Small intestine (tissue), 7 donors: ENCODE measurements at regions not wholly inside any gene's neighbourhood (a gene's known extent, or its start where the extent isn't known, plus 50 kb on each side); places are given as distances from the start of the nearest gene placed in this dataset.

Experiments used
- DNase-seq, 2 donors: peaks; one replicate each; pipeline versions ENCODE4 v3.0.0 to v3.0.0-alpha.2; 2013
- FAIRE-seq: peaks from 2 replicates; lab custom pipeline; 2012; peaks lifted over from hg19 to GRCh38; lab: Jason Lieb, UNC
- H3K27ac ChIP-seq, 3 donors: one replicate each; pipeline ENCODE4 v1.5.1; 2013; ENCODE audit warnings: low read length in 2 of 3, mild to moderate bottlenecking in 2 of 3, control low read depth in 1 of 3, inconsistent platforms in 1 of 3, low read depth in 1 of 3, moderate library complexity in 1 of 3
- H3K27me3 ChIP-seq, 3 donors: one replicate each; pipeline ENCODE4 v1.6.1; 2013; ENCODE audit warnings: low read length in 3 of 3, inconsistent platforms in 1 of 3; ENCODE audit not compliant: control insufficient read depth in 3 of 3, insufficient read depth in 3 of 3
- H3K36me3 ChIP-seq, 3 donors: one replicate each; pipeline ENCODE4 v1.6.1; 2013; ENCODE audit warnings: low read length in 3 of 3, inconsistent platforms in 1 of 3, low read depth in 1 of 3, mild to moderate bottlenecking in 1 of 3, moderate library complexity in 1 of 3; ENCODE audit not compliant: control insufficient read depth in 3 of 3, insufficient read depth in 2 of 3
- H3K4me1 ChIP-seq, 3 donors: one replicate each; pipeline ENCODE4 v1.6.1; 2013; ENCODE audit warnings: low read length in 2 of 3, inconsistent platforms in 1 of 3, low read depth in 1 of 3, mild to moderate bottlenecking in 1 of 3, moderate library complexity in 1 of 3; ENCODE audit not compliant: control insufficient read depth in 3 of 3, insufficient read depth in 2 of 3
- H3K4me3 ChIP-seq, 3 donors: one replicate each; pipeline ENCODE4 v1.5.1; 2013; ENCODE audit warnings: low read length in 3 of 3, control low read depth in 1 of 3, inconsistent platforms in 1 of 3, low read depth in 1 of 3, mild to moderate bottlenecking in 1 of 3, moderate library complexity in 1 of 3
- H3K9me3 ChIP-seq, 2 donors: one replicate each; pipeline ENCODE4 v1.6.1; 2013; ENCODE audit warnings: low read depth in 1 of 2, low read length in 1 of 2; ENCODE audit not compliant: control insufficient read depth in 2 of 2, insufficient read depth in 1 of 2
- WGBS, 3 donors: extraction: QIAGEN DNeasy Blood & Tissue Kit; methylation state at CpG; one replicate each; pipeline ENCODE4 v1.1.7; 2013; 5-methylcytosine and 5-hydroxymethylcytosine counted together
- donor health status: healthy with polysubstance abuse.
- donor health status: control.
- donor health status: control.
- donor health status: Bipolar disorder and iron deficiency.
- donor health status: healthy.

DNA sequence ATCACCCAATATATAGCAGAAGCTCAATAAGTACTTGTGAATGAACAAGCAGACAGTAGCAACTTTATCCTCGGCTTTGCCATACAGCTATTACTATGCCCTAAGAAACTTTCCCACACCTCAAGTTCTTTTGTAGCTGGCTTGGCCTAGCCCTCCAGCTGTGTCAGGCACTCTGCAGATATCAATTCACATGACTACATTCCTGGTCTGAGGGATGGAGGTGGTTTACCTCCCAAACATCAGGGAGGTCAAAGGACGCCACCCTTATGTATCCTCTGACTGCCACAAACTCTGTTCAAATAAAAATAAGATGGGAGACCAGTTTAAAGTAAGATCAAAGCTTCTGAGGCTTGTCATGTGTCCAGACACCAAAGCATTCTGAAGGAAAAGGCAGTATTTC is 416.3 kb downstream of the PIK3R1 start:
- 82 to 91% (median 89%) methylated on average over 2 of the region's 2 CpGs for WGBS, 3 donors

DNA sequence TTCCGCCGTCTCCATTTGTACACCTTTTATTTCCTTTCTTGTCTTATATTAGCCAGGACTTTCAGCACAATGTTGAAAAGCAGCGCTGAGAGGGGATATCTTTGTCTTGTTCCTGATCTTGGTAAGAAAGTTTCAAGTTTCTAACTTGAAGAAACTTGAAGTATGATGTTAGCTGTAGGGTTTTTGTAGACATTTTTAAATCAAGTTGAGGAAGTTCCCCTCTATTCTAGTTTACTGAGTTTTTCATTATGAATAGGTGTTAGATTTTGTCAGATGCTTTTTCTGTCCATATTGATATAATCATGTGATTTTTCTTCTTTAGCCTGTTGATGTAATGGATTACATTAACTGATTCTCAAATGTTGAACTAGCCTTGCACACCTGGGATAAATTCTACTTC is 425.7 kb downstream of the PIK3R1 start:
- H3K4me3 ChIP-seq: no peak overlapping the region
- no peaks in the 10 kb centered on the region for H3K36me3 ChIP-seq
- no peak overlapping the region for H3K27ac ChIP-seq
- no peaks in the 10 kb centered on the region for H3K4me1 ChIP-seq
- no peak for DNase-seq
- no peaks in the 10 kb centered on the region for H3K9me3 ChIP-seq
- FAIRE-seq: no peak
- WGBS, 3 donors: 83 to 93% (median 91%) methylated on average over 3 of the region's 3 CpGs
- H3K27me3 ChIP-seq: no peaks in the 10 kb centered on the region

More for the DNA sequence above, 416.3 kb downstream of the PIK3R1 start:
- Histone ChIP-seq H3K4me1 (no peaks in the 10 kb centered on the region), H3K27me3 (no peaks in the 10 kb centered on the region), H3K4me3 (no peak overlapping the region), H3K27ac (no peak overlapping the region), H3K36me3 (no peaks in the 10 kb centered on the region), H3K9me3 (no peaks in the 10 kb centered on the region)
- DNase-seq: no peak
- no peak for FAIRE-seq

DNA sequence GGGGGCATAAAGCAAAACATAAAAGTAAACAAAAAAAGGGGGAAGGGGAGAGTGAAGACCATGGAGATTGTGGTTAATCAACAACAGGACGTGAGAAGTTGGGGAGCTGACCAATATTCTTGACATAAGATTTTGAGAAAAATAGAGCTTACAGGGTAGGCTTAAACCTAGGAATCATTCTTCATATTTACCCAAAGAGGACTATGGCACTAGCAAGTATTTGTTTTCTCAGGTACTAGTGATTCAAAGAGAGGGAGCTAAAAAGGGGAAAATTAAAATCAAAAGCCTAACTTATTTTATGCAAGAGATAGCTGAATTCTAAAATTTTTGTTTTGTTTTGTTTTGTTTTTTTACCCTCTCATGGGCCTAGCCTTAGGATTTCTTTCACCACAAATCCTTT is 427.5 kb downstream of the PIK3R1 start:
- no peak overlapping the region for H3K4me3 ChIP-seq
- DNase-seq (no peak), FAIRE-seq (no peak)
- peaks cover 0 to 2% (median 0%) of the 10 kb centered on the region in 3 donors for H3K4me1 ChIP-seq
- H3K36me3 ChIP-seq: no peaks in the 10 kb centered on the region
- H3K27ac ChIP-seq: no peak overlapping the region
- no peaks in the 10 kb centered on the region for H3K9me3 ChIP-seq
- 0 to 49% (median 7%) methylated on average over 1 of the region's 1 CpG for WGBS, 3 donors
- no peaks in the 10 kb centered on the region for H3K27me3 ChIP-seq

- FAIRE-seq: no peak
- Histone ChIP-seq H3K27me3 (no peaks in the 10 kb centered on the region), H3K36me3 (no peaks in the 10 kb centered on the region), H3K9me3 (no peaks in the 10 kb centered on the region), H3K27ac (no peak overlapping the region), H3K4me1 (peaks cover 0 to 3% (median 2%) of the 10 kb centered on the region in 3 donors), H3K4me3 (no peak overlapping the region)
- peak in 1 of 2 donors; percentile 9 for DNase-seq
- 58 to 77% (median 75%) methylated on average over 3 of the region's 3 CpGs for WGBS, 3 donors
Measured at GRCh38 chr5:68644971-68645370, 429.4 kb downstream of the PIK3R1 start.

GRCh38 chr5:68646144-68646543 is 430.6 kb downstream of the PIK3R1 start:
- WGBS, 3 donors: 19 to 48% (median 25%) methylated on average over 1 of the region's 1 CpG
- Histone ChIP-seq H3K4me3 (no peak overlapping the region), H3K27ac (no peak overlapping the region), H3K9me3 (no peaks in the 10 kb centered on the region), H3K27me3 (no peaks in the 10 kb centered on the region), H3K36me3 (no peaks in the 10 kb centered on the region), H3K4me1 (peaks cover 0 to 3% (median 2%) of the 10 kb centered on the region in 3 donors)
- DNase-seq (peak in 1 of 2 donors; percentile 16), FAIRE-seq (no peak)

DNA sequence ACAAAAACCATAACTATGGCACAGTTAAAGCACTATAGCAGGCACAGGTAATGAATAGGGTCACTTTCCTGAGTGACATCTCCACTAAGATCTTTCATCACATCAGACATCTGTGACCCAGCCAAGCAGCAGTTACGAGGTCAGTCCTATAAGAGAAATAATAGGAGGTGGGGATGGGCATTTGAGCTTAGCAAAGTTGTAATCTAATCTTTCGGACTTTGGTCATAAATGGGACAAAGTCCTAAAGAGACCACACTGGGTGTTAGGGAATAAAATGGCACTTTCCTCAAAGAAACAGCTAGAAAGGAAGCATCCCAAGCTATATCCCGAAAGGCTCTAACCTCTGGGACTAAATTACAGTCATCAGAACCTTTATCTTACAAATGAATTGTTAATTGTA is 432.2 kb downstream of the PIK3R1 start:
- WGBS, 3 donors: 44 to 70% (median 56%) methylated on average over 3 of the region's 3 CpGs

DNA sequence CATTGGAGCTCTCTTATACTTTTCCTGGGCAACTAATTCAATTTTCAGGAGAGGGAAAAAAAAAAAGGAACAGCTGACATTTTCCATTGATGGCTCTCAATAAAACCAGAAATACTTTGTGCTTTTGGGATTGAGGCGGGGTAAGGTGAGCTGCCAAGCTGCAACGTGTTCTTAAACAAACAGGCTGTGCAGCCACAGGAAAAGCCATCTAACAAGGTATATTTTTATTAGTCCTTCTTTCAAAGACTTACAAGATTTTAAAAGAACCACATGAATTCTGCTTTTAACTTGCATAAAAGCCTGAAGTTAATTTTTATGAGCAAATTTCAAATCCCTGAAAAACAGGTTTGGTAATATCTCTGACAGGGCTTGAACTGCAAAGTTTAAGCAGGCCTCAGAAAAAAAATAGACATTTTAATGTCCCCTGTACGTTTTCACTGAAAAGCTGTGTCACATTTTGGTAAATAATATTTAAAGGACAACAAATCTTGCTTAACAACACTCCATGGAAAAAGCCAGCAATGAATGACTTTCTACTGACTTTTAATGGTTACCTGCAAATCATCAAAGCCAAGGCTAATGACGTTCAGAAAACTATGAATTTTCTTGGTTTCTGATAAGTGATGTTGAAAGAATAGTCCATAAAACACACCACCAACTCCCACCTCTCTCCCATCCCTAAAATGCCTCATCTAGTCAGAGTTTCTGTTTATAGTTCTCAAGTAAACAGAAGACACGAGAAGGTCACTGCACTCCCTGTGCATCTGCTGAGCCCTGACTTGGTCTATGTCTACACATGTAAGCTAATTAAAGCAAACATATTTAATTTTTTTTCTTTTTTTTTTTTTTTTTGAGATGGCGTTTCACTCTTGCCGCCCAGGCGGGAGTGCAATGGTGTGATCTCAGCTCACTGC is 433.6 kb downstream of the PIK3R1 start:
- Histone ChIP-seq H3K36me3 (no peaks in the 10 kb centered on the region), H3K4me1 (peaks cover 0 to 11% (median 2%) of the 10 kb centered on the region in 3 donors), H3K27me3 (no peaks in the 10 kb centered on the region), H3K9me3 (no peaks in the 10 kb centered on the region), H3K27ac (peak overlapping the region in 1 of 3 donors; percentile 3), H3K4me3 (no peak overlapping the region)
- peak in 1 of 2 donors; percentile 12 for DNase-seq
- FAIRE-seq: no peak
- WGBS, 3 donors: 56 to 63% (median 61%) methylated on average over 8 of the region's 8 CpGs

More for the DNA sequence above, 432.2 kb downstream of the PIK3R1 start:
- Histone ChIP-seq H3K4me3 (no peak overlapping the region), H3K4me1 (peaks cover 0 to 9% (median 2%) of the 10 kb centered on the region in 3 donors), H3K27ac (no peak overlapping the region), H3K36me3 (no peaks in the 10 kb centered on the region), H3K27me3 (no peaks in the 10 kb centered on the region), H3K9me3 (no peaks in the 10 kb centered on the region)
- FAIRE-seq (no peak), DNase-seq (peak; percentile 13 to 27)

- Histone ChIP-seq H3K4me3 (no peak overlapping the region), H3K27me3 (no peaks in the 10 kb centered on the region), H3K36me3 (no peaks in the 10 kb centered on the region), H3K4me1 (peaks cover 0 to 11% (median 2%) of the 10 kb centered on the region in 3 donors), H3K9me3 (no peaks in the 10 kb centered on the region), H3K27ac (no peak overlapping the region)
- no peak for FAIRE-seq
- 23 to 52% (median 48%) methylated on average over 3 of the region's 3 CpGs for WGBS, 3 donors
- peak; percentile 54 to 62 for DNase-seq
Measured at GRCh38 chr5:68652534-68652965, 437.0 kb downstream of the PIK3R1 start.
